ENCODE measurements at regions not wholly inside any gene's neighbourhood (a gene's known extent, or its start where the extent isn't known, plus 50 kb on each side); places are given as distances from the start of the nearest gene placed in this dataset.

- DNase-seq (ENCODE audit: low spot score) (no peak), ATAC-seq (no peak)
- no peaks in the 10 kb centered on the region for H3K4me1 Mint-ChIP-seq (ENCODE audit: low read depth in 2 of 2)
- H3K4me3 Mint-ChIP-seq = no peak overlapping the region
- no peak overlapping the region for H3K27ac Mint-ChIP-seq
- peaks cover 11 to 15% of the 10 kb centered on the region in 2 donors for H3K27me3 Mint-ChIP-seq
- H3K36me3 Mint-ChIP-seq = no peaks in the 10 kb centered on the region
- H3K9me3 Mint-ChIP-seq = no peaks in the 10 kb centered on the region
Measured at GRCh38 chr1:224529844-224530243, 86.3 kb upstream of the CNIH3 start.

GRCh38 chr1:224533517-224533916 lies 82.6 kb upstream of the CNIH3 start:
- no peak overlapping the region for H3K27ac Mint-ChIP-seq
- peaks cover 11 to 15% of the 10 kb centered on the region in 2 donors for H3K27me3 Mint-ChIP-seq
- DNase-seq (ENCODE audit: low spot score) (no peak), ATAC-seq (no peak)
- no peaks in the 10 kb centered on the region for H3K4me1 Mint-ChIP-seq (ENCODE audit: low read depth in 2 of 2)
- H3K9me3 Mint-ChIP-seq = no peaks in the 10 kb centered on the region
- no peaks in the 10 kb centered on the region for H3K36me3 Mint-ChIP-seq
- no peak overlapping the region for H3K4me3 Mint-ChIP-seq

DNA sequence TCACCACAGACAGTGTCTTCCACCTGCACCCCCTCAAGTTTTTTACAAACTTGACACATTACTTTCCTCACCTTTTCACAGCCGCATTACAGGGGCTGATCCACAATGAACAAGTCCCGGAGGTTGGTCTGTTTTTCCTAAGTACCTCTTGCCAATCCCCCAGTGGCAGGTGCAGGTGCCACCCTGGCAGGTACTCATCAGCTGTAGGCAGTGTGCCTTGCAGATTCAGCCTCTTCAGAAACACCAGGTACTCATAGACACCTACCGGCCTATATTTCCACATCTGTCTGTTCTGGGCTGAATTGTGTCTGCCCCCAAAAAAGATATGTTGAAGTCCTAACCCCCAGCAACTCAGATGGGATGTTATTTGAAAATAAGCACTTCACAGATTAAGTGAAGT lies 81.4 kb upstream of the CNIH3 start:
- DNase-seq (ENCODE audit: low spot score) = no peak
- no peaks in the 10 kb centered on the region for H3K36me3 Mint-ChIP-seq
- no peak for ATAC-seq
- peaks cover 20 to 25% of the 10 kb centered on the region in 2 donors for H3K27me3 Mint-ChIP-seq
- no peak overlapping the region for H3K27ac Mint-ChIP-seq
- no peaks in the 10 kb centered on the region for H3K9me3 Mint-ChIP-seq
- no peak overlapping the region for H3K4me3 Mint-ChIP-seq
- no peaks in the 10 kb centered on the region for H3K4me1 Mint-ChIP-seq (ENCODE audit: low read depth in 2 of 2)

DNA sequence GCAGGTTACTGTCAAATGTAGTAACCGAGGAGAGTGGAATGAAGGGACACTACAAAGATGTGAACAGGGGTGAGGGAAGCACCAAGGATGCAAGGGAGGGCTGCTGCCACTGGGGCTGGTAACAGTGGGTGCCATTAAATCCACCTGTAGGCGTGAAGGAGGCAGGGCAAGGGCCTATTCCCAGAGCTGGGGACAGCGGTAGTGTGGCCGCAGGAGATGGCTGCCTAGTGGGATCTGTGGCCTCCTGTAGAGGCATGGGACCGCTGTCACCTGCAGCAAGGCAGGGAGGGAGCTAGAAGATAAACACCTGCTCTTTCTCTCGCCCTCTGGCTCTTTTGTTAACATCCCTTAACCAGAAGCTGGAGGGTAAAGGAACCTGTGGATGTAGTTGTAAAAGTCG lies 80.5 kb upstream of the CNIH3 start:
- peak in 1 of 2 donors; percentile 37 for ATAC-seq
- H3K4me1 Mint-ChIP-seq (ENCODE audit: low read depth in 2 of 2) = no peaks in the 10 kb centered on the region

DNA sequence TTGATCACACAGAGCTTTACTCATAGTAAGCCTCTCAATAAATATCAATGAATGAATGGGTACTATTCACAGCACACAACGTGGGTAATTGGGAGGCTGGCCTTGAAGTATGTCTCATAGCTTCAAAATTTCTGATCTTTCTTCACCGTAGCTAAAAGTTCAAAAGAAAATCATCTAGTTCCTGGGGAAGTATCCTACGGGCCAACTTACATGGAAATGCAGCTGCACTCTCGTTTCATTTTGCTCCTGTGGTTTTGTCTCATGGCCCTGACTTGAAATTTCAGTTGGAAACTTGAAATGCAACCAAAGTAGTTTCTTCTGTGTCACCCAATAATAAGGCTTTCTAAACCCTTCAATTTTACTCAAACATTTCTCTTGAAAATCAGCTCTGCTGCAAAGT lies 76.1 kb upstream of the CNIH3 start:
- DNase-seq (ENCODE audit: low spot score) (no peak), ATAC-seq (no peak)
- Mint-ChIP-seq H3K4me3 (no peak overlapping the region), H3K27me3 (peaks cover 12 to 16% of the 10 kb centered on the region in 2 donors), H3K9me3 (no peaks in the 10 kb centered on the region), H3K27ac (no peak overlapping the region), H3K4me1 (ENCODE audit: low read depth in 2 of 2) (peaks cover 13 to 22% of the 10 kb centered on the region in 2 donors), H3K36me3 (no peaks in the 10 kb centered on the region)

More for the DNA sequence above, 80.5 kb upstream of the CNIH3 start:
- Mint-ChIP-seq H3K9me3 (no peaks in the 10 kb centered on the region), H3K27ac (no peak overlapping the region), H3K27me3 (peaks cover 21 to 31% of the 10 kb centered on the region in 2 donors), H3K4me3 (no peak overlapping the region), H3K36me3 (no peaks in the 10 kb centered on the region)
- DNase-seq (ENCODE audit: low spot score) = no peak

- no peak overlapping the region for H3K27ac Mint-ChIP-seq
Measured at GRCh38 chr1:224540535-224540934, 75.6 kb upstream of the CNIH3 start.

DNA sequence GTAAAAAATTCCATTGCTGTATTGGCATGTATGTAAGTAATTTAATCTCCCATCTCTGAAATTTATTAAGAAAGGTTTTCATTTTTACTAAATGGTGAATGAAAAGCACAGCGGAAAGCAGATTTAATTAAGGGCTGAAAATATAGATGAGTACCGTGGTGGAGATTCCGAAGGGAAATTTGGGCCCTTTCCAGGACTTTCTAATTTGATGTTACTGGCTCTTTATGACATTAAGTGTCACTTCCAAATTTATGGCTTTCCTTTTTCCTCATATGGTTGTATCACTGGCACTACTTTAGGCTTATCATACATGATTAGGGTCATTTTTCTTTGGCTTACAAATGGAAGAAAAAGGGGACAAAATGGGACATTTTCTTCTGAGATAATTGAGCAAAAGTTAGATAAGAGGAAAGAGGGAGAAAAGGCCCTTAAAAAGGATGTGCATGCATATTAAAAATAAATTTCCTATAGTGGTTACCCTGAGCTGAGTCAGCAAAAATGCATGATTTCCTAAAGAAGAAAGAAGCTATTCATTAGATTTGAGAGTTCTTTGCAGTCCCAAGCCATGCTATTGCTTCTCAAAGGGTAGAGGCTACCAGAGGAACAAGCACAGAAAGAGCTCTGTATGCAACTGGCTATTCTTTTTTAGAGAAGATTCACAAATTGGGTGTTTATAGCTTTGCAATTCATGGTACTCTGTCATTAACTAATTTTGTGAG lies 74.9 kb upstream of the CNIH3 start:
- DNase-seq (ENCODE audit: low spot score) (no peak), ATAC-seq (no peak)
- H3K36me3 Mint-ChIP-seq = no peaks in the 10 kb centered on the region
- H3K27ac Mint-ChIP-seq = no peak overlapping the region
- H3K4me1 Mint-ChIP-seq (ENCODE audit: low read depth in 2 of 2) = peaks cover 17 to 22% of the 10 kb centered on the region in 2 donors
- H3K9me3 Mint-ChIP-seq = no peaks in the 10 kb centered on the region
- H3K4me3 Mint-ChIP-seq = no peak overlapping the region
- H3K27me3 Mint-ChIP-seq = peaks cover 12 to 20% of the 10 kb centered on the region in 2 donors

More at GRCh38 chr1:224540535-224540934, 75.6 kb upstream of the CNIH3 start:
- DNase-seq (ENCODE audit: low spot score) = no peak
- no peak overlapping the region for H3K4me3 Mint-ChIP-seq
- no peak for ATAC-seq
- H3K4me1 Mint-ChIP-seq (ENCODE audit: low read depth in 2 of 2) = peaks cover 14 to 22% of the 10 kb centered on the region in 2 donors
- no peaks in the 10 kb centered on the region for H3K36me3 Mint-ChIP-seq
- H3K9me3 Mint-ChIP-seq = no peaks in the 10 kb centered on the region
- H3K27me3 Mint-ChIP-seq = peaks cover 12 to 16% of the 10 kb centered on the region in 2 donors

GRCh38 chr1:224541901-224542630 lies 74.1 kb upstream of the CNIH3 start:
- H3K27ac Mint-ChIP-seq = no peak overlapping the region
- no peaks in the 10 kb centered on the region for H3K9me3 Mint-ChIP-seq
- DNase-seq (ENCODE audit: low spot score) (no peak), ATAC-seq (no peak)
- peaks cover 12 to 21% of the 10 kb centered on the region in 2 donors for H3K27me3 Mint-ChIP-seq
- no peaks in the 10 kb centered on the region for H3K36me3 Mint-ChIP-seq
- peaks cover 17 to 22% of the 10 kb centered on the region in 2 donors for H3K4me1 Mint-ChIP-seq (ENCODE audit: low read depth in 2 of 2)
- H3K4me3 Mint-ChIP-seq = no peak overlapping the region

DNA sequence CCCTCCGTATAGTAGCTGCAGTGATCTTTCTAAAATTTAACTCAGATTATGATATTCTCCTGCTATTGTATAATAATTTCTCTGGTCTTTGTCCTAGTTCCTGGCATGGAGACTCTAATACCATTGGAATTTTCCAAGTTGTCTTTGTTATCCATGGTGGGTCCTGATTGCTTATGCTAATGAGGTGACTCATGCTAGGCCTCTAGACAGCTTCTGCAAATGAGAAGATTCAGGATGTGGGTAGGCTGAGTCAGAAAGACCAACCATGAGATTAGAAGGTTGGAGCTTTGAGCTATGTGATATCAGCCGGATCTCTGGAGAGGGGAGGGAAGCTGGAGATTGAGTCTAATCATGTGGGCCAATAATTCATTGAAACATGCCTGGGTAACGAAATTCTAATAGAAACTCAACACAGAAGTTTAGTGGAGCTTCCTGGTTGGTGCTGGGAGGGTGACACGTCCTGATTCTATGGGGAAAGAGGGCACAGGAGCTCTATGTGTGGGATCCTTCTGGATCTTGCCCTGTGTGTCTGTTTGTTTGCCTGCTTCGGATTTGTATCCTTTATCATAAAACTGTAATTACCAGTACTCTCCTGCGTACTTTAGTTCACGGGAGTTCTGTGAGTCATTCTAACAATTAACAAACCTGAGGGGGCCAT lies 73.2 kb upstream of the CNIH3 start:
- Mint-ChIP-seq H3K27ac (no peak overlapping the region), H3K4me3 (peak overlapping the region; percentile 38), H3K27me3 (peaks cover 12 to 21% of the 10 kb centered on the region in 2 donors), H3K36me3 (no peaks in the 10 kb centered on the region), H3K9me3 (no peaks in the 10 kb centered on the region), H3K4me1 (ENCODE audit: low read depth in 2 of 2) (peaks cover 17 to 22% of the 10 kb centered on the region in 2 donors)
- DNase-seq (ENCODE audit: low spot score) (no peak), ATAC-seq (peak; percentile 88 to 98)

DNA sequence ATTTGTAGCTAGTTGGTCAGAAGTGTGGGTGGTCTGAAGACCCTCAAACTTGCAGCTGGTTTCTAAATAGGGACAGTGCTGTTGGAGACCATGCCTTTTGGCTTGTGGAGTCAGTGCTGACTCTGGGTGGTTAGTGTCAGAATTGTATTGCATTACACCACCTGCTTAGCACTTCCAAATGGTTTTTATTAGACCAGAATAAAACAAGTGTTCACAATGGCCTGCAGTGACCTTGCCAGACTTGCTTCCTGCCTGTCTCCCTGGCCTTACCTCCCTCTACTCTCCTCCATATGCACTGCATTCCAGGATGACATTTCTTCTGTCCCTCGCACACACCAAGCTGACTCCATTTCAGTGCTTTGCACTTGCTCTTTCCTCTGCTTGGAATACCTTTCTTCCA lies 72.7 kb upstream of the CNIH3 start:
- Mint-ChIP-seq H3K36me3 (no peaks in the 10 kb centered on the region), H3K27ac (no peak overlapping the region), H3K4me1 (ENCODE audit: low read depth in 2 of 2) (peaks cover 17 to 22% of the 10 kb centered on the region in 2 donors)

DNA sequence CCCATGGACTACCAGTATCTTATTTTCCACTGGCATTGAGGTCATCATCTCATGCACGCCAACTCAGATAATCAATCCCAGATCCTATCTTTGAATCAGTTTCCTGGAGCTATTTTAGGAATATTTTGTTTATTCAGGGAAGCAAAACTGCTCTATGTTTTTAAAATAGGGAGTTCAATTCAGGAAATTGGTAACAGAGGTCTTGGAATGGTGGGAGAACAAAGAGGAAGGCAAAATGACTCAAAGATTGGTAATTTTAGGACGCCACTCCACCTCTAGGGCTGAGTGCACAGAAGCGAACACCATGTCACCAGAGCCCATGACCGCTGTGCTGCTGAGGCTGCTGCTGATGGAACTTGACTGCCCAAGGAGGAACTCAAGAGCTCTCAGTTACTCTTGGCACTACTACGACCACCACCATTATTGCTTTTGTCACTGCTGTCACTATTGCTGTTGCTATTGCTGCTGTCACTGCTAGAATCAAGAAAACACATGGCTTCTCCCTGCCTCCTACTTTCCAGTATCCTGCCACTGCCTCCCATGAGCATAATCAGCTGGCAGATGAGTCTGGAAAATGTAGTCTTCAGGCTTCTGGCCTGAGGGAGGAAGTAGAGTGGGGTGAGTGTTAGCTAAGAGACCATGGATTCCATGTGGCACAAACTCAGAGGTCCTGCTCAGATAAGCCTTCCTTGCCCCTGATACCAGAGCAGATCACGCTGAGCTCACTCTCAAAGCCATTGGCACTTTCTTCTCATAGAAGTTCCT lies 71.6 kb upstream of the CNIH3 start:
- H3K4me1 Mint-ChIP-seq (ENCODE audit: low read depth in 2 of 2) = peaks cover 17 to 22% of the 10 kb centered on the region in 2 donors
- no peak overlapping the region for H3K4me3 Mint-ChIP-seq
- H3K27me3 Mint-ChIP-seq = peaks cover 5 to 13% of the 10 kb centered on the region in 2 donors
- DNase-seq (ENCODE audit: low spot score) = no peak
- H3K27ac Mint-ChIP-seq = no peak overlapping the region
- H3K9me3 Mint-ChIP-seq = no peaks in the 10 kb centered on the region
- no peaks in the 10 kb centered on the region for H3K36me3 Mint-ChIP-seq
- ATAC-seq = no peak

More for the DNA sequence above, 72.7 kb upstream of the CNIH3 start:
- ATAC-seq (no peak), DNase-seq (ENCODE audit: low spot score) (no peak)
- no peaks in the 10 kb centered on the region for H3K9me3 Mint-ChIP-seq
- H3K4me3 Mint-ChIP-seq = no peak overlapping the region
- peaks cover 12 to 21% of the 10 kb centered on the region in 2 donors for H3K27me3 Mint-ChIP-seq

DNA sequence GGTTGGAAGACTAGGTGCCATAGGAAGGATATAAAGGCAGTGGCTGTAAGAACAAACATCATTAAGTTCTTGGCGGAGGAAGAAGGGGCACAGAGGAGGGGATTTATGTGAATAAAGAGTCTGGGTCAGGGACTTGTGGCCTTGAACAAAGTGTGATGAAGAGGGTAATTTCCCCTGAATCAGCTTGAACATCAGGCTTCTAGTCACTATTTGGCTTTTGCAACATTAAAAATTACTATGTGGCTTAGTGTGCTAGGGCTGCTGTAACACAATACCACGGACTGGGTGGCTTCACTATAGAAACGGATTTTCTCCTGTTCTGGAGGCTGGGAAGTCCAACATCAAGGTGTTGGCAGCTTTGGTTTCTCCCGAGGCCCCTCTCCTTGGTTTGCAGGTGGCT lies 70.5 kb upstream of the CNIH3 start:
- H3K4me3 Mint-ChIP-seq = no peak overlapping the region
- H3K4me1 Mint-ChIP-seq (ENCODE audit: low read depth in 2 of 2) = peaks cover 17 to 22% of the 10 kb centered on the region in 2 donors
- ATAC-seq (no peak), DNase-seq (ENCODE audit: low spot score) (no peak)
- H3K27me3 Mint-ChIP-seq = peaks cover 3 to 5% of the 10 kb centered on the region in 2 donors
- no peak overlapping the region for H3K27ac Mint-ChIP-seq
- H3K9me3 Mint-ChIP-seq = no peaks in the 10 kb centered on the region
- H3K36me3 Mint-ChIP-seq = no peaks in the 10 kb centered on the region

DNA sequence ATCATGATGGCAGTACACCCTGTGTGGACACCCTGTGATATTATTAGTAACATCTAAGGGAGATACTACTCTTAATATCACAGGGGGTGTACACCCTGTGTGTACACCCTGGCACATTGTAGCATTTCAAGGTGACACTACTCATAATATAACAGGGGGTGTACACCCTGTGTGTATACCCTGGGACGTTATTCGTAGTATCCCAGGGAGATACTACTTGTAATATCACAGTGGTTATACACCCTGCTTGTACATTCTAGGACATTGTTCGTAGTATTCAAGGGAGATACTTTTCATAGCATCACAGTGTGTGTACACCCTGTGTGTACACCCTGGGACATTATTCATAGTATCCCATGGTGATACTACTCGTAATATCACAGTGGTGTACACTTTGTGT lies 67.4 kb upstream of the CNIH3 start:
- H3K36me3 Mint-ChIP-seq = no peaks in the 10 kb centered on the region
- peaks cover 3 to 9% of the 10 kb centered on the region in 2 donors for H3K4me1 Mint-ChIP-seq (ENCODE audit: low read depth in 2 of 2)
- H3K9me3 Mint-ChIP-seq = no peaks in the 10 kb centered on the region
- no peak overlapping the region for H3K27ac Mint-ChIP-seq
- ATAC-seq (peak; percentile 37 to 58), DNase-seq (ENCODE audit: low spot score) (no peak)
- peaks cover 0 to 5% of the 10 kb centered on the region in 2 donors for H3K27me3 Mint-ChIP-seq
- H3K4me3 Mint-ChIP-seq = no peak overlapping the region

Data from natural killer cell treated with Interleukin-12 subunit alpha and Interleukin-12 subunit beta and Interleukin-15 and Interleukin-18, amount 100 ng/mL, for 72 hours (primary cell).